WERI-Rb-1 (cell line): ENCODE measurements at regions not wholly inside any gene's neighbourhood (a gene's known extent, or its start where the extent isn't known, plus 50 kb on each side); places are given as distances from the start of the nearest gene placed in this dataset.

Source experiments
- DNase-seq: peaks from one replicate; pipeline ENCODE4 v3.0.0-alpha.2; 2020
- H3K27ac ChIP-seq: fragments of 250-450 bp; sonication (Bioruptor Pico); 2 replicates; pipeline ENCODE4 v1.5.1; 2020; ENCODE audit warnings: mild to moderate bottlenecking, moderate library complexity
- H3K27me3 ChIP-seq: fragments of 250-450 bp; sonication (Bioruptor Pico); 2 replicates; pipeline ENCODE4 v1.5.1; 2021; ENCODE audit warnings: mild to moderate bottlenecking, low read depth, moderate library complexity; ENCODE audit not compliant: insufficient read depth, severe bottlenecking
- H3K36me3 ChIP-seq: fragments of 250-450 bp; sonication (Bioruptor Pico); 2 replicates; pipeline ENCODE4 v1.5.1; 2020; ENCODE audit warnings: mild to moderate bottlenecking, moderate library complexity
- H3K4me3 ChIP-seq: 2 replicates; pipeline ENCODE4 v1.5.1; 2011; ENCODE audit warnings: low read depth, mild to moderate bottlenecking, control low read depth, low read length
- H3K9me3 ChIP-seq: fragments of 250-450 bp; sonication (Bioruptor Pico); 2 replicates; pipeline ENCODE4 v1.5.1; 2021; ENCODE audit warnings: mild to moderate bottlenecking, moderate library complexity; ENCODE audit not compliant: severe bottlenecking
- CTCF ChIP-seq: IDR thresholded peaks from 2 replicates; pipeline ENCODE4 v1.5.1; 2011; ENCODE audit warnings: low read depth, mild to moderate bottlenecking, control low read depth, inconsistent platforms, low read length

- Histone ChIP-seq H3K27ac (no peak overlapping the region), H3K36me3 (no peaks in the 10 kb centered on the region), H3K27me3 (peaks cover 66% of the 10 kb centered on the region), H3K9me3 (no peaks in the 10 kb centered on the region), H3K4me3 (no peak overlapping the region)
- no peak for DNase-seq
- TF ChIP-seq CTCF, result no peak
Observed at GRCh38 chr5:35420200-35420599, 189.9 kb upstream of the PRLR start.

- Histone ChIP-seq H3K4me3 (no peak overlapping the region), H3K36me3 (no peaks in the 10 kb centered on the region), H3K27me3 (peaks cover 45% of the 10 kb centered on the region), H3K27ac (no peak overlapping the region), H3K9me3 (no peaks in the 10 kb centered on the region)
- no peak for TF ChIP-seq CTCF
- no peak for DNase-seq
Observed at GRCh38 chr5:35417040-35417439, 186.8 kb upstream of the PRLR start.

- Histone ChIP-seq H3K9me3 (no peaks in the 10 kb centered on the region), H3K27ac (no peak overlapping the region), H3K27me3 (peaks cover 38% of the 10 kb centered on the region), H3K4me3 (no peak overlapping the region), H3K36me3 (no peaks in the 10 kb centered on the region)
- DNase-seq, result no peak
- TF ChIP-seq CTCF, result no peak
Observed at GRCh38 chr5:35416217-35416988, 186.1 kb upstream of the PRLR start.

- H3K36me3 ChIP-seq, result no peaks in the 10 kb centered on the region
- H3K9me3 ChIP-seq, result no peaks in the 10 kb centered on the region
- TF ChIP-seq CTCF, result no peak
- H3K4me3 ChIP-seq, result no peak overlapping the region
- peaks cover 44% of the 10 kb centered on the region for H3K27me3 ChIP-seq
- no peak for DNase-seq
- no peak overlapping the region for H3K27ac ChIP-seq
Observed at GRCh38 chr5:35415309-35415708, 185.0 kb upstream of the PRLR start.

GRCh38 chr5:35409361-35409760 is 179.1 kb upstream of the PRLR start:
- Histone ChIP-seq H3K9me3 (no peaks in the 10 kb centered on the region), H3K27ac (no peak overlapping the region), H3K27me3 (peaks cover 49% of the 10 kb centered on the region), H3K36me3 (no peaks in the 10 kb centered on the region), H3K4me3 (no peak overlapping the region)
- TF ChIP-seq CTCF, result no peak
- no peak for DNase-seq

- TF ChIP-seq CTCF, result no peak
- no peak overlapping the region for H3K4me3 ChIP-seq
- H3K27me3 ChIP-seq, result peaks cover 56% of the 10 kb centered on the region
- H3K27ac ChIP-seq, result no peak overlapping the region
- no peak for DNase-seq
- H3K9me3 ChIP-seq, result no peaks in the 10 kb centered on the region
- no peaks in the 10 kb centered on the region for H3K36me3 ChIP-seq
Observed at GRCh38 chr5:35408146-35408545, 177.9 kb upstream of the PRLR start.
